Umbilical cord (tissue), 1 donor: ENCODE measurements at regions not wholly inside any gene's neighbourhood (a gene's known extent, or its start where the extent isn't known, plus 50 kb on each side); places are given as distances from the start of the nearest gene placed in this dataset.

Experiments used
- DNase-seq: peaks from one replicate; pipeline ENCODE4 v3.0.0-alpha.2; 2015; ENCODE audit warnings: low spot score

DNA sequence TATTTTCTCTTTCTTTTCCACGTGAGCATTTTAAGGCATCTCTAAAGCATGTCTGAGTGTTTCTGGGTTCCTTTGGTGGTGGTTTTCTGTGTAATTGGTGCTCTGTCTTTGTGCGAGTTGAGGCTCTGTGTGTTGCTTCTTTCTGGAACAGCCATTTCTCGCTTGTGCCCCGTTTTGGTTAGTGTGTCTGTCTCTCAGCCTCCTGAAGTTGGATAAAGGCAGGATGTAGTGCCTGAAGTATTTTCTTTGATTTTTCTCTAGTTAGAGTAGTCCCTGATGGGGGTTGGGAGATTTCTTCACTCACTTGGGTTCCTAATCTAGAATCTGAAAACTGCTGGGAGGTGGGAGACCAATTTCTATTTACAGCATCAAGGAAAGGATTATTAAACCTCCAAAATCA, 129.7 kb upstream of the TMEM161B start:
- DNase-seq, result no peak

GRCh38 chr5:88396751-88397281, 128.2 kb upstream of the TMEM161B start:
- no peak for DNase-seq

DNA sequence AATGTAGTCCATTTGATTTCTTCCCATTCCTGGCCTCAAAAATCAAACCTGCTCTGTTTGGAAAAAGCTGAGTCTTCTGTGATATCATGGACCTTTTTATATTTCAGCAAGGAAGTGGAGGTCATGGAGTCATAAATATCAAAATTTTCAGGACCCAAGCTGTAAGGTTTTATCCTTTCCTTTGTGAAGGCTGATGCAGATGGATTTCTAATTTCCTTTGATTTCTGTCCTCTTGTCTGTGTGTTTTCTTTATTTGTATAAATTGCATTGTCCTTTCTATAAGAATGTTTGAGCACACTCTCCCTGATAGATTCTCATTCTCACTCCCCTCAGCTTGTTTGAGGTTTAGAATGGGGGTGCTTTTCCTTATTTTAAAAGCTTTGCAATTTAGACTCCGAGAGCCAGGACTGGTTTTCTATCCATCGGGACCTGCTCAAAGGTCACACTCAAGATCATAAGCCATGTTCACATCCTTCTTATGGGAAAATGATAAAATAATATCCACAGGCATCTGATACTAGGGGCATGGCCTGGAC, 127.4 kb upstream of the TMEM161B start:
- DNase-seq, result no peak

- DNase-seq, result no peak
Measured at GRCh38 chr5:88395264-88395663, 126.6 kb upstream of the TMEM161B start.

DNA sequence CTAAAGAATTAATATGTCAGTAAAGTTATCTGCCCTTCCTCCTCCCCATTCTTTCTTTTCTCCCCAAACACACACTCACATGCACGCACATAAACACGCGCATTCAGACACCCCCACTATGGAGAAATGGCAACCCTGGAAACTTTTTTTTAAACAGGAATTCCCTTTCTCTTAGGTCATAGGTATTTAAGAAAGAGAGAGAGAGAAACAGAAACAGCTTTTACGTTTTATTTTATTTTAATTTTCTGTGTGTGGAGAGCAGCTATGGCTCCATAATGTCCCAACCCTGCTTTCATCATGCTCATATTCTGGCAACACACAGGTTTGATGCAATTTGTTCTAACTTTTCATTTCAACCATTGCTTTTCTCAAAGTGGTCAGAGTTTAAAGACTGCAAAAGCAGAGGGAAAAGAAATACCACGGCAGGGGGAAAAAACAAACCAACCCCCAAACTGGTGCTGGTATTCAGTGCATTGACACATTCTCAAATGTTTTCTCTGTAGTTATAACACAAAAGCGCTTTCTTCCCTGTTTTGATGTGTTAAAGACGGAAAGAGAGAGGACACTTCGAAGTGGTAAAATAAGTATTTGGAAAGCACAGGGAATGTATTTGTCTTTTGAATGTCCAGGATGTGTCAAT, 126.0 kb upstream of the TMEM161B start:
- no peak for DNase-seq

DNA sequence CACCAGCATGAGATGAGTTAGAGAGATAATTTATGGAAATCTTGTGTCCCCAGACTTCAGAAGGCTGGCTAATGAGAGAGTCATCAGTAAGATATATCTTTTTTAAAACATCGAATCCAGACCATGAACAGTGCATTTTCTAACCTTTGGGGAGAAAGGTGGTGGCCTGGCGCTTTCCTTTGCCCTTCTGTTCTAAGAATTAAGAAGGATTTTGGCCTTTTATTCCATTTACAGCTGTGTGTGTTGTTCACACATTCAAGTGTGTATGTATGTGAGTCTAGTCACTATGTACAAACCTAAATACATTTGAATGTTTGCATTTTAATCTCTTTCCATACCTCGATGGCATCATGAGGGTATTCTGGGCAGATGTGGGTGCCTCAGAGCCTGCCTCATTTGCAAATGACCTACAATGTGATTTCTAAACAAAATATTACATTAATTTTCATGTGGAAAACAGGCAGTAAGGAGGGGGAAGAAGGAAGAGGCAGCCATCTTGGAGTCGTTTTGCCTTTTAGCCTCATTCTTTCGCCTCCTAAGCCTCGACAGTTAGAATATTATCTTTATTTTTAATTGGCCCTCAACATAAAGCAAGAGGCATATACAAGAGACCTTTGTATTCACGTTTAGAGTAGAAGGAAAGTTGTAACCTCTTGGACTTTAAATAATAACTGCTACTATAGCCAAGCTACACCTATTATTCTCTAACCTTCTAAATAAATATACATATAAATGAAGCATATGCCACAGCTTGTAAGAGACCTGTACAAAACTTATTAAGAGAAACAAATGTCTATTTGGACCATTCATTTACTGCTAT, 125.3 kb upstream of the TMEM161B start:
- no peak for DNase-seq

- no peak for DNase-seq
Measured at GRCh38 chr5:88393042-88393441, 124.4 kb upstream of the TMEM161B start.

DNA sequence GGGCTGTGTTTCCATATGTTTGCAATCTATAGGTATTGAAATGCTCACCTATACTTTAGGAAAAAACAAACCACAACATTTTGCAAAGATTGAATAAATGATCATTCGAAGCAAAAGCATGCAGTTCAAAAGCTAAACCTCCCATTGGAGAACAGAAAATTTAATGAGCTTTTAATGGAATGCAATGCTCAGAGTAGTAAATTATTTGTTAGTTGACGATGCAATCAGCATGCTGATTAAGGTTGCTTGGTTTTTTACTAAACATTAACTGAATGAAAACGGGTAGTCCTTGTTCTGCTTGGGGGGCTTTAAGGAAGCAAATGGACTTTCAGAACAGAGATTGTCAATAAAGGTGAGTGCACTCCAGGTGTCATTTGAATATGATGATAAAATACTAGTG, 123.3 kb upstream of the TMEM161B start:
- no peak for DNase-seq

DNA sequence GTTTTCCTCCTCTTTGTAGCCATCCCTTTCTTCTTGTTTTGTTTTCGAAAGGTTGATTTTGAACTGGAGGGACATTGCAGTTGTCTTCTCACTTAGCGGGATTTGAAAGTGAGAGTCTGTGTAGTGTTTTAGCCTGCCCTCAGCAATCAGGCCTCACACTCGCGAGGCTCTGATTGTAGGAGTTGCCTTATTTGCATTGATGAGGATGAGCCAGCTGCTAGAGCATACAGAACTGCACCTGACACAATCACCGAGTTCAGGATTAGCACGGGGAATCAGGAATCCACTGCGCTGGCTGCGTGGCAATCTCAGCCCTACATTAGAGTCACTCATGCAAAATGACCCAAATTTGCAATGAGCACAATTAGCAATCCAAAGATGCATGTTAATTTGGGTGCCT, 122.5 kb upstream of the TMEM161B start:
- no peak for DNase-seq

DNA sequence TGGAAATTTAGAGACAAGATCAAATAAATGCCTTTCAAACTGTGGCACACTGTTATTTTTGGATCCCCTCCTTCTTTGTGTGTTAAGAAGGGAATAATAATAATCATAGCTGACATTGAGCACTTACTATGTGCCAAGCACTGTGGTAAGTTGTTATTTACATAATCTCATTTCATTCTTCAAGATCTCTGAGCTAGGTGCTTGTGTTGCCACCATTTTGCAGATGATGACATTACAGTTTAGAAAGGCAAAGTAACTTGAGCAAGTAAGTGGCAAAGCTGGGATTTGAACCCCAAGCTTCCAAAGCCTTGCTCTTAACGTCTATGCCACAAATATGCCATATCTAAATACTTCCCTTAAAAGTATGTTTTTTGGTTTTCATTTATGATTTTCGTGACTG, 121.8 kb upstream of the TMEM161B start:
- DNase-seq, result no peak

DNA sequence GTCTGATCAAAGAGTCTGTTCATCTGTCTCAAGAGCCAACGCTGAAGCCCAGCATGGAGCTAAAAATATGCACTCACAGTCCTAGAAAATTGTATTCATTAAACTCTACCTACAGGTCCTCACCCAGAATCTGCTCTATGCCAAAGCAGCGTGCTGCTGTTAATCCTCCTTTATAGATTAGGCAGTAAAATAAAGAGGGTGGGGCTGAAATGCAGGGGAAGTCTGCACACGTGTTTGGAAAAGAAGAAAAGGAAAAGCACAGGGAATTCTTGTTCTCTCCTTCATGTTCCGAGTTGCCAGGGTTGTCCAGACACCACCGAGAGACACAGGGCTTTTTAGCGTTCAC, 121.4 kb upstream of the TMEM161B start:
- no peak for DNase-seq

DNA sequence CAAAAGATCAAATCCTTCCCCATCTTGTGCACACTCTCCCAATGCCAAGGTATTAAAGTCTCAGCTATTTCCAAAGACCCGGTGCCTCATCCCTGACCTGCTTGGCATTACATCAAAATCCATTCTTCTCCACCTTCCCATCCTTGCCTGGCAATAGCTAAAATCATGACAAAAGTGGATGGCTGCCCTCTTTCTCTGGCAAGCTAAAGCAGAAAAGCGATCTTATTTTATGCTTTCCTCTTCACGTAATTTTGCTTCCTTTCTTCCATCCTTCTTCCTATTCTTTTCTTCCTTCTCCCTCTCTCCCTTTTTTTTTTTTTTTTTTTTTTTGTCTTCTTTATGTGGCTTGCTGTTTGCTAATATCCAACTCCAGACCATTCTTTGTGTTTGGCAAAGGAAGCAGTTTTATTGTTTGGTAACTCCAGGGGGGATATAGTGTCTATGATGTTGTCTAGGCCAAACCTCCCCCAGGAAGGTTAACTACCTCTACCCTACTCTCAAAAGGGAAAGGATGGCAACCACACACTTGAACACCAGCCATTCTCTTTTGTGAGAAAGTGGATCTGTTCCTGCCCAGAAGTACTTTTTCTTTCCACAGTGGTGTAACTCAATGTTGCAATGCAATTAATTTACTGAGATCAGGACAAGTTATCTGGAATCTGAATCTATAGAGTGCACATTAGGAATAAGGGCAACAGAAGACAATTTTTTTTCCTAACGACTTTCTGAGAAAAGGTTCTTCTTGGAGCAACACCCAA, 120.9 kb upstream of the TMEM161B start:
- no peak for DNase-seq

DNA sequence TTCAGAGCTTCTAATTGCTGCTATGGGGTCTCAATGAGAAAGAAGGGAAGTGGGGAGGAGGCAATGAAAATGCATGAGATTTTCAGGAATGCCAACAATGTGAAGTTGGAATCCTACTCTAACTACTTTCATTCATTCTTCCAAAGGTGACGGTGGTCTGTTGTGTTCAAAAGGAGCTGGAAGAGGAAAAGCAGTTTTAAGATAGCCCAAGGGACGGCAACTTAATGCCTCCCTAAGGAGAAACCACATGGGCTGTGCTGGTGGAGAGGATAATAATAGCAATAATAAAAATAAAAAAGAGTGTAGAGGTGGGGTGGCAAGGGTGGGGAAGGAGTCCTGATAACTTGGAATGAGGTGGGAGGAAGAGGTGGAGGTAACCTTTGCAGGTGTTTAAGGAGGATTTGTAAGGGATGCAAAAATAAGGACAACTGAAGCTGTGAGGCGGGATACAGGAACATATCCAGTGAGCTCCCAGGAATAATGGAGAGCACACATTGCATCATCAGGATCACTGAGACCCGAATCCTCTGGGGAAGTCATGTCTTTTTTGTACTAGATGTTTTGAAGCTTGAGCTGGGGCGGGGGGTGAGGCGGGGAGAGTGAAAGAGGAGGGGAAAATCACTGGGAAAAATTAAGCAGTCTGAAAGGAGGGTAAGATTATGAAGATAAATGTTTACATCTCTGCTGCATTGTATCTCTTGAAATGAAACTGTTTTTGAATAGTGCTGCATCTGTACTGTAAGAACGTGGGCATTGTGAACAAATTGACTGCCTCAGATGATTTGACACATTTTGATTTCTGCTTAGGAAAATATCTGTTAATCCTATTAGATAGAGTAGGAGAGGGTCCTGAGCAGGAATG, 120.1 kb upstream of the TMEM161B start:
- no peak for DNase-seq

DNA sequence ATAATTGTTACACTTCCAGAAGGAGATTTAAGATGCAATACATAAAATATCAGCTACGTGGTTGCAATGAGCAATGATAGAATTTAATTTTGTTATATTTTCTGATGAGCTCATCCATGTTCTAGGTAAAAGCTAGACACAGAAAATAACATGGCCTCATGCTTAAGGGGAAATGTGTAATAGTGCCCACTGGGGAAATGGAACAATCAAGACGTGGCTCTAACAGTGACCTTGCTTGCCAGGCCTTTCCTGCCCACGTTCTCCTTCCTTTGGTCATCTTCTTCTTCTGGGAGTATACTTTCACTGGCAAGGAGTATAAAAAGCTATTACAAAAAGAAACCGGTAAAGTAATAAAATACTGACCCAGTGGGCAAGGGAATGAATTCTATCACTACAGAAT, 116.2 kb upstream of the TMEM161B start:
- no peak for DNase-seq

GRCh38 chr5:88380332-88380731, 111.7 kb upstream of the TMEM161B start:
- no peak for DNase-seq

DNA sequence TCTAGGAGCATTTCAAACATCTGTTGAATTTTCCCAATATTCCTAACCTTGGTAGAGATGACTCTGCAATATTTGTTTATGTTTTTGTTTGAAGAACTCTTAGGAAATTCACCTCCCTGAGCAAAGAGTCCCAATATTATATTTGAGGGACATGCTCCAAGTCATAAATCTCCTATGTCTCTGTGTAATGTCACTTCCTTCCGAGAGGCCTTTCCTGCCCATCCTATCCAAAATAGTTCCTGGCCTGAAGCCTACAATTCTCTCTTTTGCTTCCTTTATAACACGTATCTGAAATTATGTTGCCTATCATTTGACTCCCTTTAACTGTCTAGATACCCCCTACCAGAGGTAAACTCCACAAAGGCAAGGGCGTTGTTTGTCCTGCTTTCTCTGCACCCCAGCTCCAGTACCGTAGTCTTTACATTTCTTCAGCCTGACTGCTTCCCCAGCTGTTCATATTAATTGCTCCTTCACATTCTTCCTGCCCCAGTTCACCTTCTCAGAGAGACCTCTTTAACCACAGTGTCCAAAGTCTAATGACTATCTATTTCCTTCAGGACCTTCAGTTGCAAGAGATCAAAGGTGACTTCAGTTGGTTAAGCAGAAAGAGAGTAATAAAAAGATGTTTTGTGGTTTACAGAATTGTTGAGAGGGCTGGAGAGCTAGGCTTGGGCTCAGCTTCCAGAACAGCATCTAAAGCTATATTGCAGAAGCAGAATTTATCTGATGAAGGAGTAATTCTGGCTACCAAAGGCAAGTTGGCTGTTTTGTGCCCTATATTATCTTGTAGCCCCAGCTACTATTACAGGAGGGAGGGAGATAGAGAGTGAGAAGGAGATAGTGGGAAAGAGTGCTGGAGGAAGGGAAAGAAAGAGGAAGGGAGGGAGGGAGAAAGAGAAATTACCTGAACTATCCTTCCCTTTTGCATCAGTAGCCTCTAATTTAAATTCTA, 109.3 kb upstream of the TMEM161B start:
- no peak for DNase-seq

DNA sequence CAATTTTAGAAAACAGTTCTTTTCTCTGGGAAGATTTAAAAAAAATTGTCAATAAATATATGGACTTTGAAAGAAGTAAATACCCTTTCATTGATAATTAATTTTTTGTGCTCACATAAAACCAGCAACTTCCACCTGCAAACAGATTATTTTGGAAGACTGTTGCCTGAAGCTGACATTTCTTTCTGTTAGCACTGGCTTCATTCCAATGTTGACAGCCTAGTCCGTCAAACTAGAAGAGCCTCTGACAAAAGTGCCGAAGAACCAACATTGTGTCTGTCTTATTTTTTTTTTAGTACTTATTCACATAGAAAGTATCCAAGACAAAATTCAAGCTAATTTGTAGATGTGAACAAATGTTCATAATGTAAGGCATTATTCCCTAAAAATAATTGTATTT, 108.6 kb upstream of the TMEM161B start:
- DNase-seq, result no peak

DNA sequence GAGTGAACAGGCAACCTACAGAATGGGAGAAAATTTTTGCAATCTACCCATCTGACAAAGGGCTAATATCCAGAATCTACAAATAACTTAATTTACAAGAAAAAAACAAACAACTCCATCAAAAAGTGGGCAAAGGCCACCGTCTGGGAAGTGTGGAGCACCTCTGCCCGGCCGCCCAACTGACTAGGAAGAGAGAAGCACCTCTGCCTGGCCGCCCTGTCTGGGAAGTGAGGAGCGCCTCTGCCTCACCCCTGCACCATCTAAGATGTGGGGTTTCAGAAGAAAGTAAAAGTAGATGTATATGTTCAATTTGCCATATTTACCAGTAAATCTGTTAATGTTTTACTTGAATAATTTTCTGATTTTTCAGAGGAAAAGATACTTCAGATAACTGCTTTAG, 108.1 kb upstream of the TMEM161B start:
- no peak for DNase-seq

- no peak for DNase-seq
Measured at GRCh38 chr5:88374391-88374790, 105.7 kb upstream of the TMEM161B start.

DNA sequence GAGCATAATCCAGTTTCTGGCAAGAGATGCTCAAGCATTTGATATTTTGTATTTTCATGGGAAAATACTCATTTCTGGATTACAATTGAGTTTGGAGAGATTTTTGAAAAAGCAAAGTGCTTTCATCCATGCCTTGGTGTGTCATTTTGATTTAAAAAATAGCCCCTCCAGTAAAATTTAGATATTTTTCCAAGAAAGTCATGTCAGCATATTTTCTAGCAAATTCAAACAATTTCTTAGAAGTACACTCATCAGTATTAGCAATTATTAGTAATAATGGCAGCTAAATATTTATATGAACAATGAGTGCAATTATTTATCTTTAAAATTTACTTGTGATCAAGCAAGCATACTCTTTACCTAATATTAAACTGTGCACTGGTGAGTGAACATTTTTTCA, 102.2 kb upstream of the TMEM161B start:
- no peak for DNase-seq
